GM23338 (cell line): ENCODE measurements at regions not wholly inside any gene's neighbourhood (a gene's known extent, or its start where the extent isn't known, plus 50 kb on each side); places are given as distances from the start of the nearest gene placed in this dataset.

Experiments used
- ATAC-seq: fragments of 200-7000 bp; cut with Tn5 transposase; 3 replicates; pipeline ENCODE4 v1.9.1; 2020
- DNase-seq: peaks from one replicate; pipeline ENCODE4 v3.0.0-alpha.2; 2015; ENCODE audit warnings: low spot score
- H2AFZ ChIP-seq: fragments of 200-600 bp; sonication (generic); 2 replicates; pipeline ENCODE4 v1.8.0; 2016; ENCODE audit warnings: antibody characterized with exemption, mild to moderate bottlenecking, moderate library complexity
- H3F3A ChIP-seq: fragments of 200-600 bp; sonication (generic); replicated peaks from 2 replicates; pipeline ENCODE4 v1.8.0; 2017; ENCODE audit warnings: antibody characterized with exemption, mixed run types, low read depth
- H3K27ac ChIP-seq: fragments of 200-600 bp; sonication (generic); 2 replicates; pipeline ENCODE4 v1.6.1; 2016; ENCODE audit warnings: low read depth
- H3K27me3 ChIP-seq: fragments of 200-600 bp; sonication (generic); 2 replicates; pipeline ENCODE4 v1.8.0; 2016; ENCODE audit warnings: mild to moderate bottlenecking, mixed run types, moderate library complexity; ENCODE audit not compliant: insufficient read depth
- H3K36me3 ChIP-seq: fragments of 200-600 bp; sonication (generic); 2 replicates; pipeline ENCODE4 v1.8.0; 2016; ENCODE audit warnings: mild to moderate bottlenecking; ENCODE audit not compliant: insufficient read depth
- H3K4me1 ChIP-seq: fragments of 200-600 bp; sonication (generic); 2 replicates; pipeline ENCODE4 v1.8.0; 2016; ENCODE audit warnings: mild to moderate bottlenecking, moderate library complexity; ENCODE audit not compliant: insufficient read depth
- H3K4me2 ChIP-seq: fragments of 200-600 bp; sonication (generic); 2 replicates; pipeline ENCODE4 v1.7.1; 2017; ENCODE audit warnings: mixed run types
- H3K4me3 ChIP-seq: fragments of 200-600 bp; sonication (generic); 2 replicates; pipeline ENCODE4 v1.6.1; 2016; ENCODE audit warnings: mixed run types
- H3K79me2 ChIP-seq: fragments of 200-600 bp; sonication (generic); replicated peaks from 2 replicates; pipeline ENCODE4 v1.8.0; 2017; ENCODE audit warnings: mild to moderate bottlenecking; ENCODE audit not compliant: insufficient read depth
- H3K9me2 ChIP-seq: fragments of 200-600 bp; sonication (generic); 2 replicates; pipeline ENCODE4 v1.8.0; 2017; ENCODE audit not compliant: insufficient read depth
- H4K20me1 ChIP-seq: fragments of 200-600 bp; sonication (generic); replicated peaks from 2 replicates; pipeline ENCODE4 v1.8.0; 2017; ENCODE audit warnings: mild to moderate bottlenecking; ENCODE audit not compliant: insufficient read depth
- H3K27ac Mint-ChIP-seq: 2 replicates; pipeline ENCODE4 v1.8.0; 2020; ENCODE audit warnings: inconsistent platforms, mild to moderate bottlenecking, moderate library complexity, mixed read lengths
- H3K27me3 Mint-ChIP-seq: 3 replicates; pipeline ENCODE4 v1.8.0; 2022; ENCODE audit warnings: low read depth, mild to moderate bottlenecking, moderate library complexity, mixed read lengths, inconsistent platforms; ENCODE audit not compliant: insufficient read depth, poor library complexity
- H3K36me3 Mint-ChIP-seq: 3 replicates; pipeline ENCODE4 v1.8.0; 2021; ENCODE audit warnings: low read depth, mild to moderate bottlenecking, inconsistent platforms, moderate library complexity, mixed read lengths
- H3K4me1 Mint-ChIP-seq: 3 replicates; pipeline ENCODE4 v1.8.0; 2020; ENCODE audit warnings: mild to moderate bottlenecking, inconsistent platforms, mixed read lengths
- H3K4me3 Mint-ChIP-seq: 3 replicates; pipeline ENCODE4 v1.8.0; 2021; ENCODE audit warnings: moderate library complexity, mild to moderate bottlenecking, inconsistent platforms, mixed read lengths
- H3K9me3 Mint-ChIP-seq: 3 replicates; pipeline ENCODE4 v1.8.0; 2020; ENCODE audit warnings: moderate library complexity, mild to moderate bottlenecking, inconsistent platforms, mixed read lengths
- CREB1 ChIP-seq: fragments of 250-450 bp; sonication (Bioruptor Pico); IDR thresholded peaks from 2 replicates; pipeline ENCODE4 v1.5.0; 2020; ENCODE audit warnings: low read depth, mild to moderate bottlenecking, moderate library complexity
- CTCF ChIP-seq, 2 experiments: fragments of 200-600 bp in 1 of 2; sonication (generic) in 1 of 2; conservative IDR thresholded peaks; 2 replicates each; pipeline versions ENCODE4 v1.5.1 to v1.6.1; 2016 to 2017; ENCODE audit warnings: antibody characterized with exemption in 2 of 2, low read depth in 2 of 2, mild to moderate bottlenecking in 2 of 2, moderate library complexity in 1 of 2
- ETS1 ChIP-seq: IDR thresholded peaks from 2 replicates; pipeline ENCODE4 v1.6.1; 2016; ENCODE audit warnings: antibody characterized with exemption
- EZH2 ChIP-seq: fragments of 200-600 bp; sonication (generic); IDR thresholded peaks from one replicate; pipeline ENCODE4 v1.8.0; 2017; ENCODE audit warnings: antibody characterized with exemption, mild to moderate bottlenecking, low read depth; ENCODE audit not compliant: unreplicated experiment
- EZH2phosphoT487 ChIP-seq: fragments of 200-600 bp; sonication (generic); IDR thresholded peaks from one replicate; pipeline ENCODE4 v1.8.1; 2018; ENCODE audit warnings: antibody characterized with exemption; ENCODE audit not compliant: unreplicated experiment
- JUNB ChIP-seq: IDR thresholded peaks from one replicate; pipeline ENCODE4 v1.6.1; 2016; ENCODE audit warnings: antibody characterized with exemption; ENCODE audit not compliant: unreplicated experiment
- NANOG ChIP-seq: IDR thresholded peaks from 2 replicates; pipeline ENCODE4 v1.6.1; 2016; ENCODE audit warnings: antibody characterized with exemption, borderline replicate concordance
- POLR2AphosphoS5 ChIP-seq: IDR thresholded peaks from 2 replicates; pipeline ENCODE4 v1.6.1; 2016; ENCODE audit warnings: antibody characterized with exemption, low read depth
- REST ChIP-seq: IDR thresholded peaks from one replicate; pipeline ENCODE4 v1.6.1; 2018; ENCODE audit warnings: antibody characterized with exemption; ENCODE audit not compliant: unreplicated experiment
- STAT1 ChIP-seq: IDR thresholded peaks from one replicate; pipeline ENCODE4 v1.6.1; 2016; ENCODE audit warnings: antibody characterized with exemption; ENCODE audit not compliant: unreplicated experiment
- ZNF114 ChIP-seq: fragments of 250-450 bp; sonication (Bioruptor Pico); IDR thresholded peaks from 2 replicates; pipeline ENCODE4 v1.5.0; 2020; ENCODE audit warnings: mild to moderate bottlenecking, moderate library complexity
- ZNF331 ChIP-seq: fragments of 250-450 bp; sonication (Bioruptor Pico); IDR thresholded peaks from 2 replicates; pipeline ENCODE4 v1.5.0; 2020; ENCODE audit warnings: low read depth, mild to moderate bottlenecking, moderate library complexity
- ZNF462 ChIP-seq: fragments of 250-450 bp; sonication (Bioruptor Pico); IDR thresholded peaks from 2 replicates; pipeline ENCODE4 v1.5.0; 2020; ENCODE audit warnings: mild to moderate bottlenecking, moderate library complexity

GRCh38 chr18:46302528-46303485 is 198.6 kb downstream of the HAUS1 start:
- H3K4me3 ChIP-seq = no peak overlapping the region
- H3K79me2 ChIP-seq = no peaks in the 10 kb centered on the region
- DNase-seq (no peak), ATAC-seq (no peak; the same call in 2 of the 3 replicates)
- H2AFZ ChIP-seq = peak overlapping the region; percentile 4; the same call in 1 of the 2 replicates
- H3K4me1 ChIP-seq = no peaks in the 10 kb centered on the region
- peaks cover 7% of the 10 kb centered on the region for H3K4me1 Mint-ChIP-seq
- H3K9me3 Mint-ChIP-seq = 0 out of 3 replicates have a peak, but pooled peaks cover 3% of the 10 kb centered on the region
- no peaks in the 10 kb centered on the region for H3K27me3 ChIP-seq
- no peaks in the 10 kb centered on the region for H3K36me3 Mint-ChIP-seq
- H3K4me2 ChIP-seq = no peak overlapping the region
- H3F3A ChIP-seq = no peaks in the 10 kb centered on the region
- no peak for TF ChIP-seq ETS1
- no peak for TF ChIP-seq ZNF462 (CRISPR knock-in tag)
- no peak for TF ChIP-seq EZH2
- no peak for TF ChIP-seq JUNB
- TF ChIP-seq REST = no peak
- TF ChIP-seq STAT1 = no peak
- no peak for TF ChIP-seq ZNF331 (CRISPR knock-in tag)
- no peak for TF ChIP-seq NANOG
- no peak for TF ChIP-seq CTCF (conservative IDR thresholded peaks at IDR 0.05; ENCODE audit: low read depth in 2 of 2)
- no peak for TF ChIP-seq CREB1
- no peak for TF ChIP-seq EZH2phosphoT487
- TF ChIP-seq ZNF114 (CRISPR knock-in tag) = no peak
- no peak for TF ChIP-seq POLR2AphosphoS5
- H4K20me1 ChIP-seq = no peaks in the 10 kb centered on the region
- H3K36me3 ChIP-seq = no peaks in the 10 kb centered on the region
- H3K27me3 Mint-ChIP-seq = peaks cover 6% of the 10 kb centered on the region
- H3K27ac ChIP-seq = no peak overlapping the region
- H3K4me3 Mint-ChIP-seq = no peak overlapping the region
- no peaks in the 10 kb centered on the region for H3K9me2 ChIP-seq
- H3K27ac Mint-ChIP-seq = no peak overlapping the region
